Naive thymus-derived CD4-positive, alpha-beta T cell (primary cell): ENCODE measurements at regions not wholly inside any gene's neighbourhood (a gene's known extent, or its start where the extent isn't known, plus 50 kb on each side); places are given as distances from the start of the nearest gene placed in this dataset.
A peak's percentile ranks its signal among the peaks of the same experiment; 100 is the strongest.

ENCODE experiments used
- ATAC-seq: fragments of 150-1000 bp; cut with Tn5 transposase; 2 replicates; pipeline ENCODE4 v1.10.0; 2021; ENCODE audit warnings: mild to moderate bottlenecking, moderate library complexity
- CTCF ChIA-PET: fragments of 350-600 bp; sonication (Branson Sonifier 250); formaldehyde crosslinking; loops from one replicate; lab custom pipeline; 2021; ENCODE audit warnings: antibody characterized with exemption; lab: Charles Lee
- POLR2A ChIA-PET: fragments of 350-600 bp; sonication (Branson Sonifier 250); formaldehyde crosslinking; loops from one replicate; lab custom pipeline; 2021; ENCODE audit warnings: antibody characterized with exemption, inconsistent platforms; lab: Charles Lee
- DNase-seq, 9 donors: peaks; one replicate each; pipeline versions ENCODE4 v3.0.0 to v3.0.0-alpha.2; 2020 to 2022; ENCODE audit warnings: mixed read lengths in 1 of 9
- H3K27ac ChIP-seq: one replicate; pipeline ENCODE4 v1.7.0; 2013; ENCODE audit warnings: mild to moderate bottlenecking, low read depth, low read length, moderate library complexity
- H3K27me3 ChIP-seq, 2 donors: one replicate each; pipeline ENCODE4 v1.7.0; 2013; ENCODE audit warnings: low read length in 2 of 2, mild to moderate bottlenecking in 2 of 2, moderate library complexity in 2 of 2; ENCODE audit not compliant: control insufficient read depth in 2 of 2, insufficient read depth in 2 of 2
- H3K36me3 ChIP-seq, 3 experiments: 1 replicate in 2 of 3; 2 replicates in 1 of 3; pipeline ENCODE4 v1.7.0; 2013; ENCODE audit warnings: low read length in 3 of 3, mild to moderate bottlenecking in 3 of 3, moderate library complexity in 1 of 3; ENCODE audit not compliant: insufficient read depth in 3 of 3, control insufficient read depth in 2 of 3
- H3K4me1 ChIP-seq, 2 donors: one replicate each; pipeline ENCODE4 v1.7.0; 2013; ENCODE audit warnings: low read length in 2 of 2, mild to moderate bottlenecking in 2 of 2, moderate library complexity in 1 of 2; ENCODE audit not compliant: control insufficient read depth in 2 of 2, insufficient read depth in 2 of 2
- H3K4me3 ChIP-seq: 2 replicates; pipeline ENCODE4 v1.7.0; 2013; ENCODE audit warnings: mild to moderate bottlenecking, low read length
- H3K9me3 ChIP-seq, 3 experiments: 1 replicate in 2 of 3; 2 replicates in 1 of 3; pipeline ENCODE4 v1.7.0; 2013; ENCODE audit warnings: low read length in 3 of 3; ENCODE audit not compliant: control insufficient read depth in 2 of 3
- H3K27ac Mint-ChIP-seq, 9 donors: one replicate each; pipeline ENCODE4 v1.8.0; 2020 to 2022; ENCODE audit warnings: mixed read lengths in 9 of 9, mild to moderate bottlenecking in 8 of 9, moderate library complexity in 5 of 9, inconsistent platforms in 2 of 9
- H3K27me3 Mint-ChIP-seq, 5 donors: one replicate each; pipeline ENCODE4 v1.8.0; 2021 to 2022; ENCODE audit warnings: mixed read lengths in 5 of 5, mild to moderate bottlenecking in 1 of 5
- H3K36me3 Mint-ChIP-seq, 5 donors: one replicate each; pipeline ENCODE4 v1.8.0; 2020 to 2022; ENCODE audit warnings: mixed read lengths in 5 of 5, mild to moderate bottlenecking in 3 of 5, inconsistent platforms in 1 of 5
- H3K4me1 Mint-ChIP-seq, 7 donors: one replicate each; pipeline ENCODE4 v1.8.0; 2020 to 2022; ENCODE audit warnings: mixed read lengths in 7 of 7, mild to moderate bottlenecking in 3 of 7, inconsistent platforms in 1 of 7
- H3K4me3 Mint-ChIP-seq, 10 donors: one replicate each; pipeline ENCODE4 v1.8.0; 2020 to 2022; ENCODE audit warnings: mild to moderate bottlenecking in 10 of 10, mixed read lengths in 10 of 10, moderate library complexity in 6 of 10, inconsistent platforms in 2 of 10
- H3K9me3 Mint-ChIP-seq, 11 donors: one replicate each; pipeline ENCODE4 v1.8.0; 2020 to 2022; ENCODE audit warnings: mixed read lengths in 11 of 11, mild to moderate bottlenecking in 4 of 11, inconsistent platforms in 1 of 11, moderate library complexity in 1 of 11
- intact Hi-C, 2 donors: fragments of 100-400 bp; cut with micrococcal nuclease; formaldehyde crosslinking; loops; one replicate each; pipeline ENCODE4 v1.15.1; 2023

DNA sequence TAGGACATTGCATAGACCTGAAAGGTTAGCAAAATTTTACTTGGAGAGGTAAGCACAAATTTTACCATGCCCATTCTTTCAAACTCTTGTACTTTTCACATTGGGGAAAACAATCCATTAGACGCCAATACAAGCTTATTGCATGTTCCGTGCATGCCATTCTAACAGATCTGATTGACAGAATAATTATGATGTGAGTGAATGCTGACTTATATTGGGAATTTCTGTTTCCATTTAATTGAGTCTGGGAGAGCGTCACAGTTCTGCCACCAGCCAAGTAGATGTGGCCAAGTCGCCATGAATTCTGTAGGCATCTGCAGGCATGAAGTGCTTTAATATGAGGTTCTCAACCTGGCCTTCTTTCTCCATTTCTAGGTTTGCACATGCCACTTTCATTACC lies 1097.4 kb downstream of the VRK1 start:
- Histone ChIP-seq H3K4me3 (no peak overlapping the region), H3K4me1 (no peaks in the 10 kb centered on the region), H3K9me3 (no peaks in the 10 kb centered on the region), H3K27ac (no peak overlapping the region), H3K36me3 (no peaks in the 10 kb centered on the region), H3K27me3 (no peaks in the 10 kb centered on the region)
- Mint-ChIP-seq H3K36me3 (peaks cover 0 to 5% (median 0%) of the 10 kb centered on the region in 5 donors), H3K9me3 (peaks cover 0 to 5% (median 0%) of the 10 kb centered on the region in 11 donors), H3K27ac (no peak overlapping the region), H3K4me1 (peaks cover 0 to 4% (median 0%) of the 10 kb centered on the region in 7 donors), H3K27me3 (no peaks in the 10 kb centered on the region), H3K4me3 (no peak overlapping the region)
- ChIA-PET POLR2A (no interaction called here), CTCF (no interaction called here)
- DNase-seq, result no peak
- ATAC-seq, result no peak
- intact Hi-C loops, result no loop called here

DNA sequence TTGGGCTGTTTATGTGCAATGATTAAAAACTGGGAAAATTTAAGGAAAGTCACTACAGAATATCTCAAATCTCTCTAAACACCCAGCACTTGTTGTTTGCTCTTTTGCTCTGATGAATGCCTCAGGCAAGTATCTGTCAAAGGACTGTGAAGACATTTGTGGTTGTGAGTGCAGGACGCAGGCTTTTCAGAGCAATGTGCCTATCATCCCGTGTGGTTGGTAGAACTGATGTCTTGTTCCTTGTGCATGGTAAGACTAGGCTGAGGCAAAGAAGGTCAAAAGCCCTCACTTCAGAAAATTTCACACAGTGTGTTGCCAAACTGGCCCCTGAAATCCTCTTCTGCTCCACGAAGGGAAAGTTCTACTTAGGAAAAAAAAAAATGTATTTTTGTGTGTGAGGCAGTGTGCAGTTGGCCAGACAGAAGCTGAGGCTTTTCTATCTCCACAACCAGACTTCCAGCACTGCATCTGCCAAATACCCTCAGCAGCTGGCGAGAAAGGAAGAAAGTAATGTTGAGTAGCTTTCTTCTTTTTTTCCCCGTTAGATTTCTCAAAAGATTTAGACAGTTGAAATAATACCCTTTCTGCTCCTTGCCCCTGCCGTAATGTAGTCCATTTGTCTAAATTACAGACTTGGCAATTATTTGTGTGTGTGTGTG lies 1103.1 kb downstream of the VRK1 start:
- H3K27me3 Mint-ChIP-seq, result no peaks in the 10 kb centered on the region
- ATAC-seq (no peak), DNase-seq (no peak)
- H3K9me3 Mint-ChIP-seq, result peaks cover 0 to 2% (median 0%) of the 10 kb centered on the region in 11 donors
- no peak overlapping the region for H3K4me3 Mint-ChIP-seq
- H3K36me3 ChIP-seq, result no peaks in the 10 kb centered on the region
- intact Hi-C loops, result no loop called here
- H3K27ac ChIP-seq, result no peak overlapping the region
- CTCF ChIA-PET, result no interaction called here
- H3K9me3 ChIP-seq, result no peaks in the 10 kb centered on the region
- no peaks in the 10 kb centered on the region for H3K4me1 ChIP-seq
- H3K36me3 Mint-ChIP-seq, result peaks cover 0 to 5% (median 0%) of the 10 kb centered on the region in 5 donors
- POLR2A ChIA-PET, result interaction anchor here (0.7 to 1.4 kb wide), 2 partner anchors 10 to 365 kb away, joined by 3 read pairs; no protein-coding TSS in a partner anchor
- H3K4me3 ChIP-seq, result no peak overlapping the region
- no peaks in the 10 kb centered on the region for H3K27me3 ChIP-seq
- H3K27ac Mint-ChIP-seq, result peak overlapping the region in 2 of 9 donors; percentile 15 to 42
- peaks cover 0 to 10% (median 0%) of the 10 kb centered on the region in 7 donors for H3K4me1 Mint-ChIP-seq

DNA sequence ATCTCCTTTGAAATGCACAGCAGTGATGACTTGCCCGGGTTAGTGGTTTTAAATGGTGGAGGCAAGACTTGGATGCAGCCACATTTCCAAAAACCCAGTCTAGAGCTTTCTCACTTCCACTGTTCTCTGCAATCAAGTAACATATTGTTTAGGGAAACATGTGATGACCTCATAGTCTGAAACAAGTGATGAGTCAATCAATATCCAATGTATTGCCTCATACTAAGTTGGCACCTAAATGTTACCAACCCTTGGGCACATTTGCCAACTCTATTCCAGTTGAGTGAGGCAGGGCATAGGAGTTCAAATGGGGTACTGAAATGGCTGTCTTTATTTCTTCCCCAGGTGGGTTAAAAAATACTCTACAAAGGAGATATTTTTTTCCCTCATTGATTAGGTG lies 1105.4 kb downstream of the VRK1 start:
- Histone ChIP-seq H3K4me1 (no peaks in the 10 kb centered on the region), H3K9me3 (no peaks in the 10 kb centered on the region), H3K36me3 (no peaks in the 10 kb centered on the region), H3K4me3 (no peak overlapping the region), H3K27ac (no peak overlapping the region), H3K27me3 (no peaks in the 10 kb centered on the region)
- peaks cover 0 to 7% (median 0%) of the 10 kb centered on the region in 5 donors for H3K27me3 Mint-ChIP-seq
- intact Hi-C loops, result no loop called here
- no peak overlapping the region for H3K4me3 Mint-ChIP-seq
- ChIA-PET CTCF (interaction anchor here (0.6 kb wide), 1 partner anchor 25 kb away, joined by 3 read pairs; no protein-coding TSS in a partner anchor), POLR2A (interaction anchor here (0.6 kb wide), 1 partner anchor 1381 kb away, joined by 3 read pairs; no protein-coding TSS in a partner anchor)
- no peak for DNase-seq
- peaks cover 0 to 5% (median 0%) of the 10 kb centered on the region in 5 donors for H3K36me3 Mint-ChIP-seq
- ATAC-seq, result no peak
- no peak overlapping the region for H3K27ac Mint-ChIP-seq
- peaks cover 0 to 10% (median 0%) of the 10 kb centered on the region in 7 donors for H3K4me1 Mint-ChIP-seq
- peaks cover 0 to 2% (median under 1%) of the 10 kb centered on the region in 11 donors for H3K9me3 Mint-ChIP-seq

GRCh38 chr14:97903821-97904220 lies 1106.6 kb downstream of the VRK1 start:
- no peak for DNase-seq
- Histone ChIP-seq H3K27me3 (no peaks in the 10 kb centered on the region), H3K4me1 (no peaks in the 10 kb centered on the region), H3K4me3 (no peak overlapping the region), H3K9me3 (peaks cover 0 to 8% (median 0%) of the 10 kb centered on the region in 3 experiments), H3K27ac (no peak overlapping the region), H3K36me3 (no peaks in the 10 kb centered on the region)
- ATAC-seq, result no peak
- POLR2A ChIA-PET, result no interaction called here
- H3K4me1 Mint-ChIP-seq, result peaks cover 0 to 10% (median 0%) of the 10 kb centered on the region in 7 donors
- H3K4me3 Mint-ChIP-seq, result no peak overlapping the region
- intact Hi-C loops, result no loop called here
- H3K9me3 Mint-ChIP-seq, result peaks cover 3 to 13% (median 8%) of the 10 kb centered on the region in 11 donors
- CTCF ChIA-PET, result interaction anchor here (0.7 kb wide), 1 partner anchor 11 kb away, joined by 3 read pairs; no protein-coding TSS in a partner anchor
- H3K36me3 Mint-ChIP-seq, result peaks cover 0 to 14% (median 7%) of the 10 kb centered on the region in 5 donors
- H3K27me3 Mint-ChIP-seq, result peaks cover 0 to 14% (median 0%) of the 10 kb centered on the region in 5 donors
- H3K27ac Mint-ChIP-seq, result no peak overlapping the region

- peaks cover 0 to 11% of the 10 kb centered on the region in 2 donors for H3K4me1 ChIP-seq
- peaks cover 5 to 18% (median 12%) of the 10 kb centered on the region in 7 donors for H3K4me1 Mint-ChIP-seq
- H3K9me3 Mint-ChIP-seq, result peaks cover 6 to 26% (median 16%) of the 10 kb centered on the region in 11 donors
- H3K36me3 ChIP-seq, result no peaks in the 10 kb centered on the region
- CTCF ChIA-PET, result no interaction called here
- no peak for DNase-seq
- no peak overlapping the region for H3K27ac ChIP-seq
- intact Hi-C loops, result no loop called here
- H3K9me3 ChIP-seq, result peaks cover 0 to 8% (median 0%) of the 10 kb centered on the region in 3 experiments
- peaks cover 0 to 16% (median 0%) of the 10 kb centered on the region in 5 donors for H3K27me3 Mint-ChIP-seq
- ATAC-seq, result no peak
- H3K36me3 Mint-ChIP-seq, result peaks cover 2 to 15% (median 11%) of the 10 kb centered on the region in 5 donors
- no peaks in the 10 kb centered on the region for H3K27me3 ChIP-seq
- no peak overlapping the region for H3K27ac Mint-ChIP-seq
- H3K4me3 ChIP-seq, result no peak overlapping the region
- POLR2A ChIA-PET, result no interaction called here
- H3K4me3 Mint-ChIP-seq, result no peak overlapping the region
Observed at GRCh38 chr14:97912217-97912616, 1115.0 kb downstream of the VRK1 start.

- Histone ChIP-seq H3K4me1 (peaks cover 0 to 14% of the 10 kb centered on the region in 2 donors), H3K36me3 (no peaks in the 10 kb centered on the region), H3K9me3 (no peaks in the 10 kb centered on the region), H3K27me3 (no peaks in the 10 kb centered on the region), H3K4me3 (no peak overlapping the region), H3K27ac (no peak overlapping the region)
- peaks cover 8 to 35% (median 18%) of the 10 kb centered on the region in 7 donors for H3K4me1 Mint-ChIP-seq
- ATAC-seq, result no peak
- no peak for DNase-seq
- intact Hi-C loops, result no loop called here
- peaks cover 0 to 4% (median 0%) of the 10 kb centered on the region in 11 donors for H3K9me3 Mint-ChIP-seq
- H3K27ac Mint-ChIP-seq, result peak overlapping the region in 2 of 9 donors; percentile 4 to 18
- peak overlapping the region in 1 of 10 donors; percentile 21 for H3K4me3 Mint-ChIP-seq
- CTCF ChIA-PET, result no interaction called here
- H3K36me3 Mint-ChIP-seq, result peaks cover 0 to 6% (median 0%) of the 10 kb centered on the region in 5 donors
- peaks cover 0 to 6% (median 0%) of the 10 kb centered on the region in 5 donors for H3K27me3 Mint-ChIP-seq
- POLR2A ChIA-PET, result no interaction called here
Observed at GRCh38 chr14:97916100-97916499, 1118.9 kb downstream of the VRK1 start.
